ENCODE measurements at regions not wholly inside any gene's neighbourhood (a gene's known extent, or its start where the extent isn't known, plus 50 kb on each side); places are given as distances from the start of the nearest gene placed in this dataset.
"Not testable (repeated sequence)": the region's sequence is repeated elsewhere in the genome, so short reads cannot be mapped to it uniquely, and the experiment has no call there.

- no TSS peak for BruUV-seq (replicated peaks)
- TF ChIP-seq CTCF (IDR thresholded peaks at IDR 0.05; ENCODE audit: insufficient read depth in 1 of 2, low read depth in 1 of 2, low read length in 1 of 2, severe bottlenecking in 1 of 2, unreplicated experiment in 1 of 2): no peak
- H3K27me3 Mint-ChIP-seq (ENCODE audit: insufficient read depth, unreplicated experiment): peaks cover 2% of the 10 kb centered on the region
- no peak for DNase-seq
- Histone ChIP-seq H3K27me3 (replicated peaks; ENCODE audit: control insufficient read depth, insufficient read depth, low read length) (no peaks in the 10 kb centered on the region), H3K9me3 (no peaks in the 10 kb centered on the region), H3K4me3 (ENCODE audit: low read depth, low read length) (no peak overlapping the region), H3K36me3 (ENCODE audit: control insufficient read depth, insufficient read depth, low read length) (no peaks in the 10 kb centered on the region), H3K4me1 (no peaks in the 10 kb centered on the region)
- no peaks in the 10 kb centered on the region for H3K4me1 Mint-ChIP-seq (ENCODE audit: low read depth, unreplicated experiment)
- no peaks in the 10 kb centered on the region for H3K36me3 Mint-ChIP-seq (ENCODE audit: insufficient read depth, unreplicated experiment)
- no peak overlapping the region for H3K27ac Mint-ChIP-seq (ENCODE audit: unreplicated experiment)
- CTCF ChIA-PET: no interaction called here
- no peaks in the 10 kb centered on the region for H3K9me3 Mint-ChIP-seq (ENCODE audit: unreplicated experiment)
- no peak overlapping the region for H3K4me3 Mint-ChIP-seq (ENCODE audit: unreplicated experiment)
- POLR2A ChIA-PET: no interaction called here
- intact Hi-C loops (cut with micrococcal nuclease; ENCODE audit: unreplicated experiment): no loop called here
Measured at GRCh38 chr5:23103566-23103965, 250.4 kb upstream of the CDH12 start.

- CTCF ChIA-PET; H3K4me3 ChIP-seq (ENCODE audit: low read depth, low read length); BruUV-seq (replicated peaks); H3K4me1 Mint-ChIP-seq (ENCODE audit: low read depth, unreplicated experiment); POLR2A ChIA-PET; H3K9me3 Mint-ChIP-seq (ENCODE audit: unreplicated experiment); H3K36me3 ChIP-seq (ENCODE audit: control insufficient read depth, insufficient read depth, low read length); H3K4me3 Mint-ChIP-seq (ENCODE audit: unreplicated experiment); H3K9me3 ChIP-seq; H3K27ac Mint-ChIP-seq (ENCODE audit: unreplicated experiment); H3K27me3 Mint-ChIP-seq (ENCODE audit: insufficient read depth, unreplicated experiment); H3K4me1 ChIP-seq; H3K36me3 Mint-ChIP-seq (ENCODE audit: insufficient read depth, unreplicated experiment); DNase-seq; H3K27me3 ChIP-seq (replicated peaks; ENCODE audit: control insufficient read depth, insufficient read depth, low read length); intact Hi-C loops (cut with micrococcal nuclease; ENCODE audit: unreplicated experiment): not testable (repeated sequence)
Measured at GRCh38 chr5:23095418-23095817, 242.3 kb upstream of the CDH12 start.

GRCh38 chr5:23089286-23089685, 236.1 kb upstream of the CDH12 start:
- no peak overlapping the region for H3K4me3 Mint-ChIP-seq (ENCODE audit: unreplicated experiment)
- H3K27ac Mint-ChIP-seq (ENCODE audit: unreplicated experiment): no peak overlapping the region
- CTCF ChIA-PET: no interaction called here
- intact Hi-C loops (cut with micrococcal nuclease; ENCODE audit: unreplicated experiment): no loop called here
- no peaks in the 10 kb centered on the region for H3K36me3 Mint-ChIP-seq (ENCODE audit: insufficient read depth, unreplicated experiment)
- Histone ChIP-seq H3K4me3 (ENCODE audit: low read depth, low read length) (no peak overlapping the region), H3K27me3 (replicated peaks; ENCODE audit: control insufficient read depth, insufficient read depth, low read length) (no peaks in the 10 kb centered on the region), H3K9me3 (no peaks in the 10 kb centered on the region), H3K36me3 (ENCODE audit: control insufficient read depth, insufficient read depth, low read length) (no peaks in the 10 kb centered on the region), H3K4me1 (no peaks in the 10 kb centered on the region)
- no TSS peak for BruUV-seq (replicated peaks)
- TF ChIP-seq CTCF (IDR thresholded peaks at IDR 0.05; ENCODE audit: insufficient read depth in 1 of 2, low read depth in 1 of 2, low read length in 1 of 2, severe bottlenecking in 1 of 2, unreplicated experiment in 1 of 2): no peak
- POLR2A ChIA-PET: no interaction called here
- no peak for DNase-seq
- no peaks in the 10 kb centered on the region for H3K4me1 Mint-ChIP-seq (ENCODE audit: low read depth, unreplicated experiment)
- H3K27me3 Mint-ChIP-seq (ENCODE audit: insufficient read depth, unreplicated experiment): no peaks in the 10 kb centered on the region
- H3K9me3 Mint-ChIP-seq (ENCODE audit: unreplicated experiment): no peaks in the 10 kb centered on the region

GRCh38 chr5:23084815-23085214, 231.7 kb upstream of the CDH12 start:
- BruUV-seq (replicated peaks): no TSS peak
- Mint-ChIP-seq H3K9me3 (ENCODE audit: unreplicated experiment) (no peaks in the 10 kb centered on the region), H3K36me3 (ENCODE audit: insufficient read depth, unreplicated experiment) (no peaks in the 10 kb centered on the region), H3K4me3 (ENCODE audit: unreplicated experiment) (no peak overlapping the region), H3K27me3 (ENCODE audit: insufficient read depth, unreplicated experiment) (peaks cover 2% of the 10 kb centered on the region), H3K4me1 (ENCODE audit: low read depth, unreplicated experiment) (no peaks in the 10 kb centered on the region), H3K27ac (ENCODE audit: unreplicated experiment) (no peak overlapping the region)
- Histone ChIP-seq H3K4me1 (no peaks in the 10 kb centered on the region), H3K36me3 (ENCODE audit: control insufficient read depth, insufficient read depth, low read length) (no peaks in the 10 kb centered on the region), H3K4me3 (ENCODE audit: low read depth, low read length) (no peak overlapping the region), H3K27me3 (replicated peaks; ENCODE audit: control insufficient read depth, insufficient read depth, low read length) (no peaks in the 10 kb centered on the region), H3K9me3 (no peaks in the 10 kb centered on the region; the same call in 1 of the 2 replicates)
- TF ChIP-seq CTCF (IDR thresholded peaks at IDR 0.05; ENCODE audit: insufficient read depth in 1 of 2, low read depth in 1 of 2, low read length in 1 of 2, severe bottlenecking in 1 of 2, unreplicated experiment in 1 of 2): no peak
- ChIA-PET CTCF (no interaction called here), POLR2A (no interaction called here)
- DNase-seq: no peak
- intact Hi-C loops (cut with micrococcal nuclease; ENCODE audit: unreplicated experiment): no loop called here

All from Caco-2 (cell line).